ENCODE measurements at regions not wholly inside any gene's neighbourhood (a gene's known extent, or its start where the extent isn't known, plus 50 kb on each side); places are given as distances from the start of the nearest gene placed in this dataset.
"Not testable (repeated sequence)": the region's sequence is repeated elsewhere in the genome, so short reads cannot be mapped to it uniquely, and the experiment has no call there.

DNA sequence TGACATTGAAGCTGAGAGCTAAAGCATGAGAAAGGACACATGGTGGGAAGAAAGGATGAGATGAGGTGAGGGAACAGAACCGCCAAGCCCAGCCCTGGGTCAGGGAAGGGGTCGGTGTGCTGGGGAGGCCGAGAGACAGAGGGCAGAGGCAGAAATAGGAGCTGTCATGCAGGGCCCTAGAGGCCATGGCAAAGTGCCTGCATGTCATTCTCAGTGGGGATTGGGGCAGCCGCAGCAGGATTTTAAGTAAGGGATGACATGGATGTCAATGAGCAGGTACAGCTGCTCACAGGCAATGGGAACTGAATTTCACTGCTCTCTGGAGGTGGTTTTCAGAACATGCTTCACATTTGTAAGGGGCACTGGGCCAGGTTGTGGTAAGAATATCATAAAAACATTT is 227.4 kb downstream of the RAB11FIP2 start:
- Histone ChIP-seq H3K36me3 (ENCODE audit: insufficient read depth, low read length) (no peaks in the 10 kb centered on the region), H3K27ac (no peak overlapping the region), H3K9ac (ENCODE audit: insufficient read length) (no peak overlapping the region), H3K4me3 (no peak overlapping the region), H3K9me3 (ENCODE audit: low read depth, low read length) (no peaks in the 10 kb centered on the region)
- TF ChIP-seq EZH2 (IDR thresholded peaks at IDR 0.05) (no peak), POLR2AphosphoS5 (IDR thresholded peaks at IDR 0.05; ENCODE audit: borderline replicate concordance, low read depth, low read length) (no peak), FOXP2 (optimal IDR thresholded peaks at IDR 0.05; ENCODE audit: control extremely low read depth, extremely low read length, insufficient read depth) (no peak)
- DNase-seq (ENCODE audit: low read depth, low spot score), result no peak

DNA sequence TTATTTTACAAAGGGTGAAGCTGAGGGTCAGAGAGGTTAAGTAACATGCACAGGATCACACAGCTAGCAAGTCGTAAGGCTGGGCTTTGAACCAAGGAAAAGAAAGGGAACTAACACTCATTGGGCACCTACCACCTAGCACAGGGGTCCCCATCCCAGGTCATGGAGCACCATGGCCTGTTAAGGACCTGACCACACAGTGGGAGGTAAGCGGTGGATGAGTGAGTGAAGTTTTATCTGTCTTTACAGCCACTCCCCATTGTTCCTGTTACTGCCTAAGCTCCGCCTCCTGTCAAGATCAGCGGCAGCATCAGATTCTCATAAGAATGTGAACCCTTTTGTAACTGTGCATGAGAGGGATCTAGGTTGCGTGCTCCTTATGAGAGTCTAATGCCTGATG is 222.8 kb downstream of the RAB11FIP2 start:
- no peak for TF ChIP-seq POLR2AphosphoS5 (IDR thresholded peaks at IDR 0.05; ENCODE audit: borderline replicate concordance, low read depth, low read length)
- TF ChIP-seq FOXP2 (optimal IDR thresholded peaks at IDR 0.05; ENCODE audit: control extremely low read depth, extremely low read length, insufficient read depth), result no peak
- TF ChIP-seq EZH2 (IDR thresholded peaks at IDR 0.05), result no peak
- no peak overlapping the region for H3K27ac ChIP-seq
- no peaks in the 10 kb centered on the region for H3K36me3 ChIP-seq (ENCODE audit: insufficient read depth, low read length)
- H3K9me3 ChIP-seq (ENCODE audit: low read depth, low read length), result no peaks in the 10 kb centered on the region
- no peak for DNase-seq (ENCODE audit: low read depth, low spot score)
- H3K9ac ChIP-seq (ENCODE audit: insufficient read length), result no peak overlapping the region
- H3K4me3 ChIP-seq, result no peak overlapping the region

- no peak for TF ChIP-seq POLR2AphosphoS5 (IDR thresholded peaks at IDR 0.05; ENCODE audit: borderline replicate concordance, low read depth, low read length)
- TF ChIP-seq EZH2 (IDR thresholded peaks at IDR 0.05), result no peak
- TF ChIP-seq FOXP2 (optimal IDR thresholded peaks at IDR 0.05; ENCODE audit: control extremely low read depth, extremely low read length, insufficient read depth), result no peak
- no peaks in the 10 kb centered on the region for H3K9me3 ChIP-seq (ENCODE audit: low read depth, low read length)
- H3K36me3 ChIP-seq (ENCODE audit: insufficient read depth, low read length), result no peaks in the 10 kb centered on the region
- no peak overlapping the region for H3K9ac ChIP-seq (ENCODE audit: insufficient read length)
- H3K27ac ChIP-seq, result no peak overlapping the region
- H3K4me3 ChIP-seq, result no peak overlapping the region
- no peak for DNase-seq (ENCODE audit: low read depth, low spot score)
Measured at GRCh38 chr10:117830205-117830604, 216.5 kb downstream of the RAB11FIP2 start.

GRCh38 chr10:117830787-117831212 is 215.9 kb downstream of the RAB11FIP2 start:
- no peak overlapping the region for H3K4me3 ChIP-seq
- no peaks in the 10 kb centered on the region for H3K9me3 ChIP-seq (ENCODE audit: low read depth, low read length)
- H3K27ac ChIP-seq, result no peak overlapping the region
- H3K9ac ChIP-seq (ENCODE audit: insufficient read length), result no peak overlapping the region
- H3K36me3 ChIP-seq (ENCODE audit: insufficient read depth, low read length), result no peaks in the 10 kb centered on the region
- no peak for TF ChIP-seq FOXP2 (optimal IDR thresholded peaks at IDR 0.05; ENCODE audit: control extremely low read depth, extremely low read length, insufficient read depth)
- DNase-seq (ENCODE audit: low read depth, low spot score), result no peak

DNA sequence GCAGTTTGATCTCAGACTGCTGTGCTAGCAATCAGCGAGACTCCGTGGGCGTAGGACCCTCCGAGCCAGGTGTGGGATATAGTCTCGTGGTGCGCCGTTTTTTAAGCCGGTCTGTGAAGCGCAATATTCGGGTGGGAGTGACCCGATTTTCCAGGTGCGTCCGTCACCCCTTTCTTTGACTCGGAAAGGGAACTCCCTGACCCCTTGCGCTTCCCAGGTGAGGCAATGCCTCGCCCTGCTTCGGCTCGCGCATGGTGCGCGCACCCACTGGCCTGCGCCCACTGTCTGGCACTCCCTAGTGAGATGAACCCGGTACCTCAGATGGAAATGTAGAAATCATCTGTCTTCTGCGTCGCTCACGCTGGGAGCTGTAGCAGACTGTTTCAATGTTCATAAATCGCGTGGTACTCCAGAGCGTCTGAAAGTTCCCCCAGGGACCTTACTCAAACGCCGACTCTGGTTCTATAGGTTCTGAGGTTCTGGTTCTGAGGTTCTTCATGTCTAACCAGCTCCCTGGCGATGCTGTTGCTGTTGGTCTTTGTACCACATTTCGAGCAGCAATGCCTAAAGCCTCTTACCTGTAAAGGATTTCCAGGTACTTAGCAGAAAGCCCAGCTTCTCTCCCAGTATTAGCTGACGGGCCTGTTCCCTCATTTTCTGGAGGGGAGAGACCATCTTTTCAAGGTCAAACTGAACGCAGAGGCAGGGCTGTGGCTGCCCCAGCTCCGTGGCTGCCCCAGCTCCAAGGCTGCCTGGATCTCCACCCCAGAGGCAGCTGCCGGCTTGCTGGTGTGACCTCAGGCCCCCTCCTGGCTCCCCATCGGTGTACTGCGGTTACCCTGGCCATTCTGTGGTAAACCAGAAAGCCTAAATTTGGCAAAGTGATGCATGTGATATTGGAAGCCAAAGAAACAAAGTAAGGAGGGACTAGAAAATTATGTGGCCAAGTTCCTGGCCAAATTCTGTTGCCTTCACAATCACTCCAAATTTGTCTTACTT is 207.9 kb downstream of the RAB11FIP2 start:
- H3K36me3 ChIP-seq (ENCODE audit: insufficient read depth, low read length); H3K9me3 ChIP-seq (ENCODE audit: low read depth, low read length); H3K27ac ChIP-seq; H3K9ac ChIP-seq (ENCODE audit: insufficient read length); DNase-seq (ENCODE audit: low read depth, low spot score); H3K4me3 ChIP-seq: not testable (repeated sequence)

DNA sequence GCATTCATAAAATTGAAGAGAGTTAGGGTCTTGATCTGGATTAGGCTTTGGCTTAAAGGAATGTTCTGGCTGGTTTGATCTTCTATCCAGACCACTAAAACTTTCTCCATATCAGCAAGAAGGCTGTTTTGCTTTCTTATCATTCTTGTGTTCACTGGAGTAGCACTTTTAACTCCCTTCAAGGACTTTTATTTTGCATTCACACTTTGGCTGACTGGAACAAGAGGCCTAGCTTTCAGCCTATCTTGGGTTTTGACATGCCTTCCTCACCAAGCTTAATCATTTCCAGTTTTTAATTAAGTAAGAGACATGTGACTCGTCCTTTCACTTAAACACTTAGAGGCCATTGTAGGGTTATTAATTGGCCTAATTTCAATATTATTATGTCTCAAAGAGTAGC is 190.3 kb downstream of the RAB11FIP2 start:
- H3K9ac ChIP-seq (ENCODE audit: insufficient read length); H3K36me3 ChIP-seq (ENCODE audit: insufficient read depth, low read length); DNase-seq (ENCODE audit: low read depth, low spot score); H3K27ac ChIP-seq; H3K9me3 ChIP-seq (ENCODE audit: low read depth, low read length); H3K4me3 ChIP-seq: not testable (repeated sequence)

DNA sequence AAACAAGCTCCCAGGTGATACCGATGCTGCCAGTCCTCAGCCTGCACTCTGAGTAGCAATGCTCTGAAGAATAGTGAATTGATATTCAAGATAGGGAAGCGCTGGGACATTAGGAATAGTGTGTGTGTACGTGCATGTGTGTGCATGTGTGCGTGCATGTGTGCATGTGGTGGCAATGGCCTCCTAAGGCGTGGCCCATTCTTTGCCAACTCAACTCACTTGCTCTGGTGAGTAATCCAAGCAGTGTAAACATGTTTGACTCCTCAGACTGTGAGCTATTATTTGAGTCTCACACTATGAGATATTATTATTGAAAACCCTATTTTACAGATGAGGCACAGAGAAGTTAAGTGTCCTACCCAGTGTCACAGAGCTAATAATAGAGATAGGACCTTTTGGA is 186.6 kb downstream of the RAB11FIP2 start:
- H3K9me3 ChIP-seq (ENCODE audit: low read depth, low read length), result no peaks in the 10 kb centered on the region
- no peak for TF ChIP-seq POLR2AphosphoS5 (IDR thresholded peaks at IDR 0.05; ENCODE audit: borderline replicate concordance, low read depth, low read length)
- DNase-seq (ENCODE audit: low read depth, low spot score), result no peak

DNA sequence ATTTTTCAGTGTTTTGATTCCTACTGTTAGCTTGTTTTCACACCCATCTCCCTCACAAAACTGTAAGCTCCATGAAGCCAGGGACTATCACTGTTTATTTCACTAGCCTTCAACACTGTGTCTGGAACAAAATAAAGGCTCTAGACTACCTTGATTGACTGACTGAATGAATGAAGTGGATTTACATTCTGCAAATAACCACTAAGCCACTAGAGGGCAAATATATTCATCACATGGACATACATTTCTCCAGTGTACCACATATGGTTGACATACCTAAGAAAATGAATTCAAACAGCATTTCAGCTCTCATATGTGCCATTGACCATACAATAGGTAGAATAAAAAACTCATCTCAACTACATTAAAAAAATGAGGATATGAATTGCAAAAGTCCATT is 185.9 kb downstream of the RAB11FIP2 start:
- Histone ChIP-seq H3K4me3 (no peak overlapping the region), H3K9me3 (ENCODE audit: low read depth, low read length) (no peaks in the 10 kb centered on the region), H3K36me3 (ENCODE audit: insufficient read depth, low read length) (no peaks in the 10 kb centered on the region), H3K27ac (no peak overlapping the region), H3K9ac (ENCODE audit: insufficient read length) (no peak overlapping the region)
- TF ChIP-seq POLR2AphosphoS5 (IDR thresholded peaks at IDR 0.05; ENCODE audit: borderline replicate concordance, low read depth, low read length) (no peak), FOXP2 (optimal IDR thresholded peaks at IDR 0.05; ENCODE audit: control extremely low read depth, extremely low read length, insufficient read depth) (no peak), EZH2 (IDR thresholded peaks at IDR 0.05) (no peak)
- DNase-seq (ENCODE audit: low read depth, low spot score), result peak; percentile 1

More for the DNA sequence above, 186.6 kb downstream of the RAB11FIP2 start:
- Histone ChIP-seq H3K9ac (ENCODE audit: insufficient read length) (no peak overlapping the region), H3K36me3 (ENCODE audit: insufficient read depth, low read length) (no peaks in the 10 kb centered on the region), H3K4me3 (no peak overlapping the region), H3K27ac (no peak overlapping the region)

GRCh38 chr10:117861329-117861728 is 185.4 kb downstream of the RAB11FIP2 start:
- DNase-seq (ENCODE audit: low read depth, low spot score), result no peak
- Histone ChIP-seq H3K27ac (no peak overlapping the region), H3K36me3 (ENCODE audit: insufficient read depth, low read length) (no peaks in the 10 kb centered on the region), H3K4me3 (no peak overlapping the region), H3K9ac (ENCODE audit: insufficient read length) (no peak overlapping the region), H3K9me3 (ENCODE audit: low read depth, low read length) (no peaks in the 10 kb centered on the region)
- no peak for TF ChIP-seq EZH2 (IDR thresholded peaks at IDR 0.05)
